Prostate gland (tissue), 2 donors: ENCODE measurements at regions not wholly inside any gene's neighbourhood (a gene's known extent, or its start where the extent isn't known, plus 50 kb on each side); places are given as distances from the start of the nearest gene placed in this dataset.
A peak's percentile ranks its signal among the peaks of the same experiment; 100 is the strongest.

Experiments used
- DNase-seq: peaks from one replicate; pipeline ENCODE4 v3.0.0-alpha.2; 2019; ENCODE audit warnings: low spot score
- H3K27ac ChIP-seq, 2 donors: fragments of 200-600 bp; sonication (generic); 2 replicates each; pipeline ENCODE4 v1.5.1; 2017 to 2019
- H3K27me3 ChIP-seq: fragments of 200-600 bp; sonication (generic); replicated peaks from 2 replicates; pipeline ENCODE4 v1.5.1; 2019; ENCODE audit not compliant: insufficient read depth
- H3K36me3 ChIP-seq, 2 donors: fragments of 200-600 bp; sonication (generic); 1 replicate in 1 of 2; 2 replicates in 1 of 2; pipeline versions ENCODE4 v1.5.1 to v1.8.1; 2017 to 2019
- H3K4me1 ChIP-seq: fragments of 200-600 bp; sonication (generic); replicated peaks from 2 replicates; pipeline ENCODE4 v1.5.1; 2019
- H3K4me3 ChIP-seq, 2 donors: fragments of 200-600 bp; sonication (generic); 2 replicates each; pipeline ENCODE4 v1.5.1; 2017 to 2019
- H3K9me3 ChIP-seq: fragments of 200-600 bp; sonication (generic); 2 replicates; pipeline ENCODE4 v1.5.1; 2017
- CTCF ChIP-seq, 4 experiments: fragments of 200-600 bp in 2 of 4; fragments of 450-650 bp in 2 of 4; sonication (generic) in 2 of 4; IDR thresholded peaks; 1 replicate in 3 of 4; 2 replicates in 1 of 4; pipeline ENCODE4 v1.5.1; 2016 to 2019; ENCODE audit warnings: antibody characterized with exemption in 4 of 4, mild to moderate bottlenecking in 2 of 4, moderate library complexity in 2 of 4
- POLR2A ChIP-seq: fragments of 450-650 bp; IDR thresholded peaks from one replicate; pipeline ENCODE4 v1.6.1; 2016; ENCODE audit warnings: antibody characterized with exemption, mild to moderate bottlenecking
- POLR2AphosphoS5 ChIP-seq: sonication (generic); formaldehyde crosslinking; IDR thresholded peaks from one replicate; pipeline ENCODE4 v1.6.1; 2017; ENCODE audit warnings: antibody characterized with exemption
- WGBS: methylation state at CpG from one replicate; pipeline ENCODE4 v1.1.5; 2018; 5-methylcytosine and 5-hydroxymethylcytosine counted together
- intact Hi-C: fragments of 100-400 bp; cut with DNase I; formaldehyde crosslinking; loops from one replicate; pipeline ENCODE4 v1.14.2; 2022

- Histone ChIP-seq H3K27ac (no peak overlapping the region), H3K9me3 (no peaks in the 10 kb centered on the region), H3K36me3 (no peaks in the 10 kb centered on the region), H3K4me3 (no peak overlapping the region), H3K27me3 (no peaks in the 10 kb centered on the region), H3K4me1 (no peaks in the 10 kb centered on the region)
- TF ChIP-seq POLR2AphosphoS5 (peak; percentile 64), POLR2A (no peak)
- WGBS = 13% methylated on average over 5 of the region's 5 CpGs
- intact Hi-C loops = no loop called here
- DNase-seq = peak; percentile 62
Measured at GRCh38 chr11:42329929-42330565, 870.6 kb upstream of the LRRC4C start.

GRCh38 chr11:42337786-42338455 lies 878.5 kb upstream of the LRRC4C start:
- WGBS = 64% methylated on average over 4 of the region's 4 CpGs
- intact Hi-C loops = no loop called here
- Histone ChIP-seq H3K27me3 (no peaks in the 10 kb centered on the region), H3K36me3 (no peaks in the 10 kb centered on the region), H3K27ac (no peak overlapping the region), H3K4me1 (no peaks in the 10 kb centered on the region), H3K4me3 (no peak overlapping the region), H3K9me3 (no peaks in the 10 kb centered on the region)
- TF ChIP-seq CTCF (IDR thresholded peaks at IDR 0.05) (no peak), POLR2AphosphoS5 (no peak), POLR2A (no peak)
- DNase-seq = no peak

- H3K27ac ChIP-seq = no peak overlapping the region
- no peaks in the 10 kb centered on the region for H3K9me3 ChIP-seq
- H3K36me3 ChIP-seq = no peaks in the 10 kb centered on the region
- no peaks in the 10 kb centered on the region for H3K4me1 ChIP-seq
- 98% methylated on average over 14 of the region's 25 CpGs for WGBS
- H3K27me3 ChIP-seq = no peaks in the 10 kb centered on the region
- no peak for DNase-seq
- TF ChIP-seq POLR2A (no peak), CTCF (IDR thresholded peaks at IDR 0.05) (no peak), POLR2AphosphoS5 (no peak)
- H3K4me3 ChIP-seq = no peak overlapping the region
- intact Hi-C loops = no loop called here
Measured at GRCh38 chr11:42344204-42344792, 884.8 kb upstream of the LRRC4C start.

- H3K36me3 ChIP-seq = no peaks in the 10 kb centered on the region
- no peak for DNase-seq
- intact Hi-C loops = no loop called here
- no peak overlapping the region for H3K4me3 ChIP-seq
- no peaks in the 10 kb centered on the region for H3K27me3 ChIP-seq
- H3K27ac ChIP-seq = no peak overlapping the region
- no peak for TF ChIP-seq POLR2A
- no peak for TF ChIP-seq POLR2AphosphoS5
- no peak for TF ChIP-seq CTCF (IDR thresholded peaks at IDR 0.05)
- no peaks in the 10 kb centered on the region for H3K9me3 ChIP-seq
- H3K4me1 ChIP-seq = no peaks in the 10 kb centered on the region
Measured at GRCh38 chr11:42345933-42346332, 886.5 kb upstream of the LRRC4C start.

DNA sequence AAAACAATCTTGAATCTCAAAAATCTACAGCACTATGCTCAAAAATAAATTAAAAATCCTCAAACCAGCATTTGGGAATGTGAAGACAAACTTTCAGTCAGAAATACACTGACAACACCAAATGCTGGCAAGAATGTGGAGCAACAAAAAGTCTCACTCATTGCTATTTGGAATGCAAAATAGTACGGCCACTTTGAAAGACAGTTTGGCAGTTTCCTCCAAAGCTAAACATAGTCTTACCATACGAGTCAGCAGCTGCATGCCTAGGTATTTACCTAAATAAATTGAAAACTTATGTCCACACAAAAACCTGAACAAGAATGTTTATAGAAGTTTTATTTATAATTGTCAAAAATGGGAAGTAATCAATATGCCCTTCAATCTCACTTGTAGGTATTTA lies 904.2 kb upstream of the LRRC4C start:
- no peak for TF ChIP-seq CTCF (IDR thresholded peaks at IDR 0.05)
- no peak for TF ChIP-seq POLR2AphosphoS5
- TF ChIP-seq POLR2A = no peak
- no peaks in the 10 kb centered on the region for H3K27me3 ChIP-seq
- 48% methylated on average over 2 of the region's 2 CpGs for WGBS
- no peaks in the 10 kb centered on the region for H3K4me1 ChIP-seq
- intact Hi-C loops = no loop called here
- no peak overlapping the region for H3K4me3 ChIP-seq
- no peaks in the 10 kb centered on the region for H3K9me3 ChIP-seq
- no peak overlapping the region for H3K27ac ChIP-seq
- H3K36me3 ChIP-seq = no peaks in the 10 kb centered on the region
- DNase-seq = no peak
